OCI-LY7 (cell line): ENCODE measurements at regions not wholly inside any gene's neighbourhood (a gene's known extent, or its start where the extent isn't known, plus 50 kb on each side); places are given as distances from the start of the nearest gene placed in this dataset.

Experiments used
- BruUV-seq: library from RNA; stranded (reverse); fragments of 400-500 nt; replicated peaks from 2 replicates; lab custom pipeline; 2021; lab: Mats Ljungman, UMichigan
- CTCF ChIA-PET: fragments of 300-600 bp; sonication (Branson Sonifier 250); formaldehyde crosslinking; loops from one replicate; lab custom pipeline; 2022; ENCODE audit warnings: antibody characterized with exemption; ENCODE audit not compliant: unreplicated experiment; lab: Charles Lee
- POLR2A ChIA-PET: fragments of 300-600 bp; sonication (Branson Sonifier 250); formaldehyde crosslinking; loops from one replicate; lab custom pipeline; 2022; ENCODE audit warnings: antibody characterized with exemption; lab: Charles Lee
- DNase-seq: peaks from one replicate; pipeline ENCODE4 v3.0.0-alpha.2; 2015; ENCODE audit warnings: low spot score
- H2AFZ ChIP-seq: fragments of 200-600 bp; sonication (generic), shearing (Covaris generic); 2 replicates; pipeline ENCODE4 v1.6.1; 2014; ENCODE audit warnings: mild to moderate bottlenecking, antibody characterized with exemption, low read length, moderate library complexity
- H3K27ac ChIP-seq: fragments of 200-600 bp; sonication (generic); 2 replicates; pipeline ENCODE4 v1.5.1; 2014; ENCODE audit warnings: mixed run types, low read depth, mild to moderate bottlenecking, moderate library complexity, low read length, inconsistent platforms; ENCODE audit not compliant: poor library complexity, severe bottlenecking
- H3K36me3 ChIP-seq: fragments of 200-600 bp; sonication (generic); 2 replicates; pipeline ENCODE4 v1.6.1; 2014; ENCODE audit warnings: mild to moderate bottlenecking, antibody characterized with exemption, low read length, moderate library complexity, mixed read lengths; ENCODE audit not compliant: insufficient read depth
- H3K4me1 ChIP-seq: fragments of 200-600 bp; sonication (generic); 2 replicates; pipeline ENCODE4 v1.5.1; 2014; ENCODE audit warnings: mild to moderate bottlenecking, low read length; ENCODE audit not compliant: insufficient read depth, poor library complexity, severe bottlenecking
- H3K4me2 ChIP-seq: fragments of 200-600 bp; sonication (generic); 2 replicates; pipeline ENCODE4 v1.6.1; 2014; ENCODE audit warnings: mild to moderate bottlenecking, low read length
- H3K4me3 ChIP-seq: fragments of 200-600 bp; sonication (generic); 2 replicates; pipeline ENCODE4 v1.5.1; 2014; ENCODE audit warnings: mild to moderate bottlenecking, low read depth, low read length; ENCODE audit not compliant: poor library complexity, severe bottlenecking
- H3K79me2 ChIP-seq: fragments of 200-600 bp; sonication (generic); 2 replicates; pipeline ENCODE4 v1.6.1; 2016; ENCODE audit warnings: low read depth, mild to moderate bottlenecking, low read length, moderate library complexity, mixed read lengths; ENCODE audit not compliant: insufficient read depth
- H3K9me2 ChIP-seq: fragments of 200-600 bp; sonication (generic); 2 replicates; pipeline ENCODE4 v1.6.1; 2016; ENCODE audit warnings: mild to moderate bottlenecking, low read length, mixed read lengths; ENCODE audit not compliant: insufficient read depth
- H3K9me3 ChIP-seq: fragments of 200-600 bp; sonication (generic); 2 replicates; pipeline ENCODE4 v1.6.1; 2014; ENCODE audit warnings: mild to moderate bottlenecking, mixed run types, low read length, mixed read lengths
- H4K20me1 ChIP-seq: fragments of 200-600 bp; sonication (generic); 2 replicates; pipeline ENCODE4 v1.6.1; 2014; ENCODE audit warnings: mild to moderate bottlenecking, antibody characterized with exemption, low read length, moderate library complexity, mixed read lengths; ENCODE audit not compliant: insufficient read depth
- EZH2phosphoT487 ChIP-seq: fragments of 200-600 bp; sonication (generic); IDR thresholded peaks from 2 replicates; pipeline ENCODE4 v1.6.1; 2018; ENCODE audit warnings: low read depth, borderline replicate concordance, mild to moderate bottlenecking, mixed run types, antibody characterized with exemption, low read length, moderate library complexity, mixed read lengths
- intact Hi-C: fragments of 100-400 bp; cut with micrococcal nuclease; formaldehyde crosslinking; loops from one replicate; pipeline ENCODE4 v1.10.0; 2022; ENCODE audit not compliant: unreplicated experiment
- TF ChIP-seq, protein P1 (sequence below): fragments of 200-600 bp; sonication (generic); conservative IDR thresholded peaks from 2 replicates; pipeline ENCODE4 v1.5.1; 2014; ENCODE audit warnings: mild to moderate bottlenecking, antibody characterized with exemption, low read length, moderate library complexity, mixed read lengths

DNA sequence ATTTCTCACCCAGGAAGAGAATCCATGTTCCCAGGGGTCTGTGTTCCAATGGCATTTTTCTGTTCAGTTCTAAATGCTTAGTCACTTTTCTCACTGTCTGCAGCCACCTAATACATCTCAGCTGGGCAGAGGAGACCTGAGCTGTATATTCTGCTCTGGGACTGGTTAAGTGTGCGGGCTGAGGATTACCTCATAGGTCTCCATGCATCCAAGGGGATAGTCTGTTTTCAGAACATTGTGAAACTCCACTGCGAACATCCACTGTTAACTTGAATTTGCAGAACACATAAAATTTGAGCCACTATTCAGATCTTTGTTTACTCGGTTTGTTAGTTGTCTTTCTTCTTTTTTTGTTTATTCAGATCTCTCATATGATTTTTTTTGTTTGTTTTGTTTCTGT is 947.1 kb downstream of the TFAP2A start:
- DNase-seq = no peak
- Histone ChIP-seq H3K79me2 (no peaks in the 10 kb centered on the region), H3K4me2 (no peak overlapping the region), H3K4me1 (no peaks in the 10 kb centered on the region), H3K9me3 (no peaks in the 10 kb centered on the region), H3K36me3 (no peaks in the 10 kb centered on the region), H2AFZ (no peak overlapping the region), H4K20me1 (no peaks in the 10 kb centered on the region), H3K4me3 (no peak overlapping the region), H3K27ac (no peak overlapping the region), H3K9me2 (no peaks in the 10 kb centered on the region)
- intact Hi-C loops = no loop called here
- ChIA-PET POLR2A (interaction anchor here (1.2 kb wide), 1 partner anchor 65 kb away, joined by 3 read pairs; no protein-coding TSS in a partner anchor), CTCF (no interaction called here)
- no TSS peak for BruUV-seq
- no peak for TF ChIP-seq EZH2phosphoT487
- TF ChIP-seq, protein P1, sequence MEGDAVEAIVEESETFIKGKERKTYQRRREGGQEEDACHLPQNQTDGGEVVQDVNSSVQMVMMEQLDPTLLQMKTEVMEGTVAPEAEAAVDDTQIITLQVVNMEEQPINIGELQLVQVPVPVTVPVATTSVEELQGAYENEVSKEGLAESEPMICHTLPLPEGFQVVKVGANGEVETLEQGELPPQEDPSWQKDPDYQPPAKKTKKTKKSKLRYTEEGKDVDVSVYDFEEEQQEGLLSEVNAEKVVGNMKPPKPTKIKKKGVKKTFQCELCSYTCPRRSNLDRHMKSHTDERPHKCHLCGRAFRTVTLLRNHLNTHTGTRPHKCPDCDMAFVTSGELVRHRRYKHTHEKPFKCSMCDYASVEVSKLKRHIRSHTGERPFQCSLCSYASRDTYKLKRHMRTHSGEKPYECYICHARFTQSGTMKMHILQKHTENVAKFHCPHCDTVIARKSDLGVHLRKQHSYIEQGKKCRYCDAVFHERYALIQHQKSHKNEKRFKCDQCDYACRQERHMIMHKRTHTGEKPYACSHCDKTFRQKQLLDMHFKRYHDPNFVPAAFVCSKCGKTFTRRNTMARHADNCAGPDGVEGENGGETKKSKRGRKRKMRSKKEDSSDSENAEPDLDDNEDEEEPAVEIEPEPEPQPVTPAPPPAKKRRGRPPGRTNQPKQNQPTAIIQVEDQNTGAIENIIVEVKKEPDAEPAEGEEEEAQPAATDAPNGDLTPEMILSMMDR = no peak

- H3K27ac ChIP-seq = no peak overlapping the region
- ChIA-PET CTCF (no interaction called here), POLR2A (no interaction called here)
- no peaks in the 10 kb centered on the region for H4K20me1 ChIP-seq
- intact Hi-C loops = no loop called here
- H3K36me3 ChIP-seq = no peaks in the 10 kb centered on the region
- TF ChIP-seq, protein P1 = no peak
- no peak for TF ChIP-seq EZH2phosphoT487
- no peak for DNase-seq
- H3K9me3 ChIP-seq = no peaks in the 10 kb centered on the region
- H3K9me2 ChIP-seq = no peaks in the 10 kb centered on the region
- H3K4me2 ChIP-seq = no peak overlapping the region
- no peaks in the 10 kb centered on the region for H3K79me2 ChIP-seq
- BruUV-seq = no TSS peak
- no peak overlapping the region for H2AFZ ChIP-seq
- no peak overlapping the region for H3K4me3 ChIP-seq
- no peaks in the 10 kb centered on the region for H3K4me1 ChIP-seq
Observed at GRCh38 chr6:9464583-9464982, 950.3 kb downstream of the TFAP2A start.

DNA sequence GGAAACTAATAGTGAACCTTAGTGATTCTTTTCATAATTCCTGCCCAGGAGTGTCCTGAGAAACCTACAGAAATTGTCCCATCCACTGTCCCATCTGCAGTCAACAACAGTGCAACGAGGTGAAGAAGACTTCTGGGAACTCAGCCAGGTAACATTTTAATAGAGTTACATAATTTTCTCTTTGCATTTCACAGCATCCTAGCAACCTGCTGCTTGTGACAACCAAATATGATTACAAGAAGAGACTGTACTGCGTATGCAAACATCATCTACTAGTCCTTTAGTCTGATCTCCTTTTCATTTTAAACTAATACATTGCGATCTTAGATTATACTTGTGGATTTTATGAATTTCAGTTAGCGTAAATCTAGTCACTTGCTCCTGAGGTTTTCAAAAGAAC is 951.6 kb downstream of the TFAP2A start:
- no peaks in the 10 kb centered on the region for H4K20me1 ChIP-seq
- CTCF ChIA-PET = no interaction called here
- BruUV-seq = no TSS peak

More for the DNA sequence above, 951.6 kb downstream of the TFAP2A start:
- DNase-seq = no peak
- Histone ChIP-seq H3K27ac (no peak overlapping the region), H3K4me2 (no peak overlapping the region), H3K4me3 (no peak overlapping the region), H3K36me3 (no peaks in the 10 kb centered on the region), H3K9me3 (no peaks in the 10 kb centered on the region), H2AFZ (no peak overlapping the region), H3K4me1 (no peaks in the 10 kb centered on the region), H3K9me2 (no peaks in the 10 kb centered on the region), H3K79me2 (no peaks in the 10 kb centered on the region)
- no peak for TF ChIP-seq EZH2phosphoT487
- TF ChIP-seq, protein P1 = no peak
- POLR2A ChIA-PET = no interaction called here
- intact Hi-C loops = no loop called here
